Iris pigment epithelial cell (primary cell): ENCODE measurements at regions not wholly inside any gene's neighbourhood (a gene's known extent, or its start where the extent isn't known, plus 50 kb on each side); places are given as distances from the start of the nearest gene placed in this dataset.
"Not testable (repeated sequence)": the region's sequence is repeated elsewhere in the genome, so short reads cannot be mapped to it uniquely, and the experiment has no call there.

Experiments used
- DNase-seq: peaks from one replicate; pipeline ENCODE4 v3.0.0-alpha.2; 2011; ENCODE audit warnings: low read depth

DNA sequence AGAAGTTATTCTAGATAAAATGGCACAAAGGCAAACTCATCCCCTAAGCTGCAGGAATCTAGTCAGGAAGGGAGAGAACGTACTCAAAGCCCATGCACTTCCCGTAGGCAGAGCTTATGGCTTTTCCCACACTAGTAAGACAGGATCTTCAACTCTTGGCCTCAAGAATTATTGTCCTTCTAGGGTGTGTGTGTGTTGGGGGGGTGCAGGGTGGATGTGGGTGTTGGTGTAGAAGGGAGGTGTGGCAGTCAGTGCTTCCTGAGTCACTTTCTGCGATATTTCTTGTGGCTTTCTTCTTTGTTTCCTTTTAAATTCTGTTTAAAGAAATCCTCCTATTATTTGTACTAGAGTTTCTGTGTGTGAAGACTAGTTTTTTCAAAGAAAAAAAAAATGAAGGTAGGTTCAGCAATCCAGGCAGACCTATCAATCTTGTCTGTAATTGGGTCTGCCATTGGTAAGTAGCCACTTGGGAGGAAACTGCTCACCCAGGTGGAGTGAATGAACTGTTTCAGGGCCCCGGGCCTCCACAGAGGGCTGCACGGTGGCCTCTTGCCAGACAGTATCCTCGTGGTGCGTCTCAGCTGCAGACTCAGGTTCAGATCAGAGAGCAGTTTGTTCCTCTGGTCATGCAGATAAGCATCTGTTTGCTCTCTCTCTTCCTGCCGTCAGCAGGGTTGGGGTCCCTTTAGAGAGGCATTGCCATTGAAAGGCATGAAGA lies 131.9 kb downstream of the NPR3 start:
- no peak for DNase-seq

- DNase-seq: no peak
Measured at GRCh38 chr5:32843531-32843895, 132.4 kb downstream of the NPR3 start.

DNA sequence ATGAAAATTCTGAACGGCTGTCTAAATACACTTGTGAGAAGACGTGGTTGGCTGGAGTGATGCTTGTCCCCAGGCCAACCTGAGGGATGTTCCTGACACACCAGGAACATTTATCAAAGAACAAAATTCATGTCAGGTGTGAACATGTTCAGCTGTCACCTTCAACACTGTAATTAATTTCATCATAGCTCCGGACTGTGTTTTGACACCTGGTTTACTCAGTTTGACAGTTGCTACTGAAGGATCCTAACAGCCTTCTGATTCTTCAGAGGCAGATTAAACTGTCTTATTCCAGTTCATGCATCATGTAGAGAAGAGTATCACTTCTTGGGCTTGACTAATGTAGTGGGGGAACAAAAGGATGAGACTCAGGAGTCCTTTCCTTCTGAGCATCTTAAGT lies 134.1 kb downstream of the NPR3 start:
- DNase-seq: no peak

GRCh38 chr5:32848120-32848519 lies 137.0 kb downstream of the NPR3 start:
- DNase-seq: no peak

- DNase-seq: peak; percentile 49
Measured at GRCh38 chr5:32848681-32849080, 137.6 kb downstream of the NPR3 start.

DNA sequence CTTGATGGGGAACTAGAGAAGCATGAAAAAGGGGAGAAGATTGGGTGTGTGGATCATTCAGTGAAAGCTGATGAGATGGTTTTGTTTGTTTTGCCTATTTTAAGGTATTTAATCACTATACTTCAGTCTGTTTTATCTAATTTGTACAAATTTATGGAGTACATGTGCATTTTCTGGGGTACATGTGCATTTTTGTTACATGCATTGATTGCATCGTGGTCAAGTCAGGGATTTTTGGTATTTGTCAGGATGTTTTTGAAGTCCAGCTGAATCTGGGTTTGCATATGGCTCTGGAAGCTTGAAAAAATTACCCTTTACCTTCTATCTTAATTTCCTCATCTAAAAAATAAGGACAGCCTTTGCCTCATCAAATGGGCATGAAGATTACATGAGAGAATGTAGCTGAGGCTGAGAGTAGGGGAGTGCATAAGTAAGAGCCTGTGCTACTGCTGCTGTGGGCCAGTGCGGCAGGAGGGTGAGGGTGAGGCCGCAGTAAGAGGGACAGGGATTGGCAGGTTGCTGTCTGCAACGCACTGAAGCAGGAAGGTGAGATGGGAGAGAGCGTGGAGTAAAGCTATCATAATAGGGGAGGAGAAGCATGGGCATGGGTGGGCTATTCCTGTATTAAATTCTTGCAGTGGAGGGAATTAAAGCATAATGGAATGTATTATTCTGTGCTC lies 139.8 kb downstream of the NPR3 start:
- DNase-seq: no peak

DNA sequence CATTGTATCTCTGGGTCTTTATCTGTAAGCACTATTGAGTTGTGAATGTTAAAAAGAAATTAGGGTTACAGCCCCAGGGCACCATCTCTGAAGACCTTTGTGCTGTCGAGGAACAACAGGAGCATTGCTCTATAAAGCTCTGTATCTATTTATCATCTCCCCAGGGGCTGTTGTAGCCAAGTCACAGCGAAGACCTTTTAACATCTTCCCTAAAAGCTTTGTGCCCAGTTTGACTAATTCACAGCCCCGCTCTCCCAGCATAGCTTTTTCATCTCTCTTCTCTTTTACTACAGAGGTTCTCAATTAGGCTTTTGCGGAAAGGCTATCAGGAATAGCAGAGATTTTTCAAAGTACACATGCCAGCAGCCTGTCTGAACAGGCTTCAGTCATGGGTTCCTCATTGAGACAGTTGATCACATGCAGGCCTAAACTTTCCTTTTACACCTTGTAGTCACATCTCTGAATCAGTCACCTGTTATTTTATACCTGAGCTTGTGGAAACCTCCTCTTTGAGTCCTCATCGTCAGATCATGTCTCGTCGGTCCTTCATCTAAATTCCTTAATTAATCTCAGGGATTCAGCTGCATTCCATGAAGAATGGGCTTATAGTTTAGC lies 140.5 kb downstream of the NPR3 start:
- no peak for DNase-seq

DNA sequence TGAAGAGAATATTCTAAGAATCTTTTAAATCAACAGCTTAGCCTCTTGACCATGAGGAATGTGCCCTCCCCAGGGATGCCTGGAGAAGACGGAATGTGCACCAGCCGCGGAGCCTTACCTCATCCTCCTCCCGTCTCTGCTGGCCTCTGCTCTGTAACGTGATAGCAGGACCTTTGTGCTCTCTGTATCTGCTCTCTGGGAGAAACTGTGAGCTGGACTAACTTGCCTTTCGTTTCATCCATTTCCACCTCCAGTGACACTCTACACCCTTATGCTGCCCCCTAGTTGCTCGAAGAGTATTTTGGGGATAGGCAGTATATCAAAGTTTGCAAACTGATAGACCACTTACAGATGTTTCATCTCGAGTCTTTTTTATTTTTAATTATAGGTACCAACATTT lies 141.4 kb downstream of the NPR3 start:
- peak; percentile 95 for DNase-seq

DNA sequence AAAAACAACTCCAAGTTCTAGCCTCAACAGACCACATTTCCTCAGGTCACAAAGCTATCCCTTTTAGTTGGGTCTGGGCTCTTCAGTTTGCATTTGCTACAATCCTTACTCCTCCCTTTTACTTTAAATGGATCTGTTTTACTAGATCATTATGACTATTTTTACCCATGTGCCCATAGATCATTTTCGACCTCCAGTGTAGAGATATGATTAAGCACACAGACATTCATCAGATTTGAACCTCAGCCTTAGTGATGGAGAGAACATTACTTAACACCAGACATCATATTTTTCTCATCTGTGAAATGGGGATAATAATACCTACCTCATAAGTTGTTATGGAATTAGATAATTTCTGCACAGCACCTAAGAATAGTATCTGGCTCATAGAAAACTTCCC lies 141.9 kb downstream of the NPR3 start:
- DNase-seq: no peak

GRCh38 chr5:32854473-32854872 lies 143.4 kb downstream of the NPR3 start:
- DNase-seq: no peak

DNA sequence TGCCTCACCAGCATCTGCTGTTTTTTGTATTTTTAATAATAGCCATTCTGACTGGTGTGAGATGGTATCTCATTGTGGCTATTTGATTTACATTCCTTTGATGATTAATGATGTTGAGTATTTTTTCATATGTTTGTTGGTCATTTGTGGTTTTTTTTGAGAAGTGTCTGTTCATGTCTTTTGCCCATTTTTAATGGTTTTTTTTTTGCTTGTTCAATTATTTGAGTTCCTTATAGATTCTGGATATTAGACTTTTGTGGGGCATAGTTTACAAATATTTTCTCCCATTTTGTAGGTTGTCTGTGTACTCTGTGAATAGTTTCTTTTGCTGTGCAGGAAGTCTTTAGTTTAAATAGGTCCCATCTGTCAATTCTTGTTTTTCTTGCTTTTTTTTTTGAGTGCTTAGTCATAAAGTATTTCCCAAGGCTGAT lies 148.1 kb downstream of the NPR3 start:
- DNase-seq: peak; percentile 53

GRCh38 chr5:32865475-32865874 lies 154.4 kb downstream of the NPR3 start:
- DNase-seq: peak; percentile 23

GRCh38 chr5:32866138-32866537 lies 155.0 kb downstream of the NPR3 start:
- DNase-seq: peak; percentile 3

DNA sequence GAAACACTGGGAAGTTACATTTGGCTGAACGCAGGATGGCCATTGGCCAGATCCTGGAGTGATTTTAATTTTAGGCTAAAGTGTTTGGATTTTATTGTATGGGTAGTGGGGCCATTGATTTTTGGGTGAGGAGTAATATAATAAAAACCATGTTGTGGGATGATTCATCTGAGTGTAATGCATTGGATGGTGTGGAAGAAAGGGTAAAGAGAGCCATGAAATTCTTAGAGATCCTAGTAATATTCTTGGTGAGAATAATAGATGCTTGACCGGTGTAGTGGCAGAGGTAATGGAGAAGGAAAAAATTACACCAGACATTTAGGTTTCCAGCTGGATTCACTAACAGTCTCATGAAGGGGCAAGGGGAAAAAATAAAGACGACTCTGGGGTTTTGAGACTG lies 158.1 kb downstream of the NPR3 start:
- DNase-seq: peak; percentile 9

GRCh38 chr5:32876791-32877190 lies 165.7 kb downstream of the NPR3 start:
- no peak for DNase-seq

DNA sequence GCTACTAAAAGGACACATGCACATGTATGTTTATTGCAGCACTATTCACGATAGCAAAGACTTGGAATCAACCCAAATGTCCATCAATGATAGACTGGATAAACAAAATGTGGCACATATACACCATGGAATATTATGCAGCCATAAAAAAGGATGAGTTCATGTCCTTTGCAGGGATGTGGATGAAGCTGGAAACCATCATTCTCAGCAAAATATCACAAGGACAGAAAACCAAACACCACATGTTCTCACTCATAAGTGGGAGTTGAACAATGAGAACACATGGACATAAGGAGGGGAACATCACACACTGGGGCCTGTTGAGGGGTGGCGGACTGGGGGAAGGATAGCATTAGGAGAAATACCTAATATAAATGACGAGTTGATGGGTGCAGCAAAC lies 168.2 kb downstream of the NPR3 start:
- not testable (repeated sequence) for DNase-seq

GRCh38 chr5:32880796-32881195 lies 169.7 kb downstream of the NPR3 start:
- no peak for DNase-seq

GRCh38 chr5:32887390-32887789 lies 176.3 kb downstream of the NPR3 start:
- DNase-seq: no peak

- no peak for DNase-seq
Measured at GRCh38 chr5:32889078-32889477, 178.0 kb downstream of the NPR3 start.

DNA sequence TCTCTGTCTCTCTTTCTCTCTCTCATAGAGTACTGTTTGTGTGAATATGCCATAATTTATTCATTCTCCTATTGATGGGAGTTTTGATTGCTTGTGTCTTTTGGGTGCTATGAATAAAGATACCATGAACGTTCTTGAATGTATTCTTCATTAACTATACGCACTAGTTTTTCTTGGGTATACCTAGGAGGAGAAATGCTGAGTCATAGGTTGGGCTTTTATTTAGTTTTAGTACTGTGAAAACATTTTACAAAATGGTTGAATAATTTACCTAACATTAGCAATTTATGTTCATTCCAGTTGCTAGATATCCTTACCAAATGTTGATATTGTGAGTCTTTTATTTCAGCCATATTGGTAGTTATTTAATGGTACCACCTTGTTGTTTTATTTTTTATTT lies 192.5 kb downstream of the NPR3 start:
- DNase-seq: no peak

DNA sequence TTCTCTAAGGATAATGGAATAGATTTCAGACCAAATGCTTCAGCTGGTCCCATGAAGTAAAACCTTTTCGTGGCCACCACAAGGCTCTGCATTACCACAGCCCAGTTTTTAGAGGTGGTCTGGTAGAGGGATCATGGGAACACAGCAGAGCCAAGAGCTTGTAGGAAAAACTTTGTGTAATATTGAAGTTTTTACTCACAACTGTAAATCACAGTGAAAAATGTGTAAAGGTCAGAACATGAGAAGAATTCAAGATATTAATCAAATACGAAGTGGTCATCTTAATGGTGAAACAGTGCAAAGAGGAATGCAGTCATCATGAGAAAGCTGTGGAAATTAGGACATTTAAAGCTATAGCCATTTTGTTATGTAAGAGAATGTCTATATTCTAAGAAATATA lies 197.5 kb downstream of the NPR3 start:
- no peak for DNase-seq

- peak; percentile 69 for DNase-seq
Measured at GRCh38 chr5:32909207-32909606, 198.1 kb downstream of the NPR3 start.

- DNase-seq: peak; percentile 50
Measured at GRCh38 chr5:32916648-32917047, 205.5 kb downstream of the NPR3 start.
